ENCODE measurements at regions not wholly inside any gene's neighbourhood (a gene's known extent, or its start where the extent isn't known, plus 50 kb on each side); places are given as distances from the start of the nearest gene placed in this dataset.
"Not testable (repeated sequence)": the region's sequence is repeated elsewhere in the genome, so short reads cannot be mapped to it uniquely, and the experiment has no call there.

- peak; percentile 80 for DNase-seq (ENCODE audit: low read depth)
Measured at GRCh38 chr11:27241311-27242122, 121.5 kb downstream of the CCDC34 start.

- no peak for DNase-seq (ENCODE audit: low read depth)
Measured at GRCh38 chr11:27239305-27239942, 123.6 kb downstream of the CCDC34 start.

DNA sequence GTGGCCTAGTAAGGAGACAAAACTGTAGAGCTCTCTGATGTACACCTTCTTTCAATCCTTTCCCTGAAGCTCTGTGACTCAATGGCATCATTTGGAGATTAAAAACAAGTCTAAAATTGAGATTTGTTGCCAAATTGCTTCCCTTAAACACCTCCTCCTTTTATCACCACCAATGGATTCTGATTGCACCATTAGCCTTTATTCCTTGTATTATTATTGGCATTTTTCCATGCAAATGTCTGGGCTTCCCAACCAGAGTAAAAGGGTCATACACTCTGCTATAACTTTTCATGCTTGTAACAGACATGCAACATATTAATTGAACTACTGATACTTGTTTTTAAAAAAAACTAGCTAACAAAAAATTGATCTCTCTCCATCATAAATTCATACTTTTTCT is 124.2 kb downstream of the CCDC34 start:
- no peak for DNase-seq (ENCODE audit: low read depth)

GRCh38 chr11:27237643-27238042 is 125.4 kb downstream of the CCDC34 start:
- no peak for DNase-seq (ENCODE audit: low read depth)

GRCh38 chr11:27234961-27235360 is 128.1 kb downstream of the CCDC34 start:
- DNase-seq (ENCODE audit: low read depth): no peak

DNA sequence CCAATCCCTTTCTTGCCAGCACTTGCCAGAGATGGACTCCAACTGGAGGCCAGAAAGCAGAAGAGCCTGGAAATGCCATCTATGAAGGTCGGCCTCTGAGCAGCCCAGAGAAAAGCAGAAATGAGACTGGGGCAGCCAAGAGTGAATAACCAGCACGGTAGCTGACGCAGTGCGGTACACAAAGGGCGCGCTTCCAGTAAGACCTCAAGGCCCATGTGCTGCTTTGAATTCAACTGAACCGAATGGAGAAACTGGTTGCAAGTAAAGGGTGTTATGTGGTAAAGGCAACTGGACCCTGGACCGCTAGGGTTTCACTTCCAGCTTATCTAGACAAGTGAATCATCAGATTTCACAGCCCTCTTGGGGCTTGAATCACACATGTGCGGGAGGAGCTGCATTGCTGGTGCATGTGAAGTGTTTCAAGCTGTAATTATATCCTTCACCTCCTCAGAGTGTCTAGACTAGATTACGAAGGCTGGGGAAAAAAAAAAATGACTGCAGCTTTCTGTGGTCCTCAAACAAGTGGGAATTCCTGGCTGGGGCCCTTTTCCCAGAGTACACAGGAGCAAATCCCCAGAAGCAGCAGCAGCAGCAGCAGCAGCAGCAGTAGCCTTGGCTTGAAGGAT is 128.9 kb downstream of the CCDC34 start:
- peak; percentile 95 for DNase-seq (ENCODE audit: low read depth)

GRCh38 chr11:27233654-27234042 is 129.4 kb downstream of the CCDC34 start:
- DNase-seq (ENCODE audit: low read depth): no peak

- no peak for DNase-seq (ENCODE audit: low read depth)
Measured at GRCh38 chr11:27231530-27231929, 131.5 kb downstream of the CCDC34 start.

GRCh38 chr11:27230192-27230572 is 132.8 kb downstream of the CCDC34 start:
- no peak for DNase-seq (ENCODE audit: low read depth)

DNA sequence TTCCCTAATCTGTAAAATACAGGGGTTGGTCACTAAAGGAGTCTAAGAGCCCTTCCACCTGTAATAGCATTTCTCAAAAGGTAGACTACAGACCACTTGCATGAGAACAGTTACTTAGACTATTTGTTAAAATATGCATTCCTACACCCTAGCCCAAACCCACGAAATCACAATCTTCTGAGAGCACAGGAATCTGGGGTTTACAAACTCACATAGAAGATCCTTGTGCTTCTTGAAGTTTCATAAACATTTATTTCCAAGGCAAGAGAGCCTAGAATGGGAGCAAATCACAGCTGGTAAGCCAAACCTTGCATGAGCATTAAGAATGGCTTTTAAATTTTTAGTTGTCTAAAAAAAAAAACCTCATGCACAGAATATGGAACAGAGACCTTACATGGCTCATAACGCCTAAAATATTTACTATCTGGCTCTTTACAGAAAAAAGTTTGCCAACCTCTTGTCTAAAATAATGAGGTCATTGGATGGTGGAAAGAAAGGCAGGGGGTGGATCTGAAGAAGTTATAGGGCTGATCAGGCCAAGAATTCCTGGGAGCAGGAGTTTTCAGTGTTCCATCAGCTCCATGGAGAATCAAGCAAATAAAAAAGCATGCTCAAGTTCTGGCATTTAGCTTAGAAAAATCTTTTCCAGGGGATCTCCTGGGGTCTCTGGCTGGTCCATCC is 133.4 kb downstream of the CCDC34 start:
- no peak for DNase-seq (ENCODE audit: low read depth)

GRCh38 chr11:27228906-27229290 is 134.1 kb downstream of the CCDC34 start:
- no peak for DNase-seq (ENCODE audit: low read depth)

DNA sequence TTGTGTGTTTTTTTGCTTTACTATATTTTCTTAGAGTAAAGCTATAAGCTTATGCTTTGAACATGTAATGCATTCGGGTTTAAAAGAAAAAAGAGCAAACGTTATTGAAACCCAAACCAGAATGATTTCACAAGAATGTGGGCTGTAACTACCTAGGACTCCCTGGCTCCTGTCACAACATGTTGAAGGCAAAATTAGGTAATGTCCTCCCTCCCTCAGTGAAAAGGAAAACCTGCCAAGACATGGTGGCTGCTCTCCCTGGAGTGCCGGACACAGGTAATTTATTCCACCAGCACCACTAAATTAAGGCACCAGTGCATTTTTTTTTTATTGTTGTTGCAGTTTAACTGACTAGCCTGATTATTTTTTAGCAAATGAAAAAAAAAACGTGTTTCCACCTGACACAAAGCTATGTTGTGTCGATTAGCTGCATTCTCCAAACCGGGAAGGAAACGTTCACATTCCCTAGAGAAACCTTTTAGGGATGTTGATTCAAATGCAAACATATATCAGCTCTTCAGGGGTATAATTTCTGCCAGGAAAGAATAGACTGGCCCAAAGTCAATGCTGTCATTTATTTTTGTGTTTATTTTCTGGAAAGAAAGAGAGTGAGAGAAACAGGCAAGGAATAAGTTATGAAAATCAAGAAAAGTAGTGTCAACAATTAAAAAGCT is 134.6 kb downstream of the CCDC34 start:
- no peak for DNase-seq (ENCODE audit: low read depth)

DNA sequence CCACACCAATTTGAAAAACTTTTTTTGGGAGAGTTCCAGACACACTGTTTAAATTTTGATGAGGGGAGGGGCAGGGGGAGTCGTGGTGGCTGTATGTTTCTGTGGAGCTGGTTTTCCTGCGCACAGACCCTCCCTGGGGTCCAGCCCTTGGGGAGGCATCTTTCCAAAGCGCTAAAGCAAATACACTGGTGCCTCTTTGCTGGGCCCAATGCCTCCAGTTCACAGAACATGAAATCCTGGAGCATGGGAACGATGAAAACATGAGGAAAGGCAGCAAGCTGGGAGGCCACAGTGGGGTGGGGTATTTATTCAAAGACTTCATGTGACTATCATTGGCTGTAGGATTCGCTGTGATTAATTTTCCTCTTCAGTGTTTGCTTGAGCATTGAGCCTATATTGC is 135.3 kb downstream of the CCDC34 start:
- no peak for DNase-seq (ENCODE audit: low read depth)

DNA sequence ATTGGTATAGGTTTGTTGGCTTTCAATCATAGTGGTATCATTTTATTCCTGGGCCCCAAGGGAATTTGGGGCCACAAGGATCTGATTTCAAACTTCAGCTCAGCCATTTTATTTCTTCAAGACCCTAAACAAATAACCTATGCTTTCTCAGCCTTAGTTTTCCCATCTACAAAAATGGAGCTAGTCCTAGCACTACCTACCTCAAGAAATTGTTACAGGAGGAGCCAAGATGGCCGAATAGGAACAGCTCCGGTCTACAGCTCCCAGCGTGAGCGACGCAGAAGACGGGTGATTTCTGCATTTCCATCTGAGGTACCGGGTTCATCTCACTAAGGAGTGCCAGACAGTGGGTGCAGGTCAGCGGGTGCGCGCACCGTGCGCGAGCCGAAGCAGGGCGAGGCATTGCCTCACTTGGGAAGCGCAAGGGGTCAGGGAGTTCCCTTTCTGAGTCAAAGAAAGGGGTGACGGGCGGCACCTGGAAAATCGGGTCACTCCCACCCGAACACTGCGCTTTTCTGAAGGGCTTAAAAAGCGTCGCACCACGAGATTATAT is 143.5 kb downstream of the CCDC34 start:
- DNase-seq (ENCODE audit: low read depth): not testable (repeated sequence)

- peak; percentile 93 for DNase-seq (ENCODE audit: low read depth)
Measured at GRCh38 chr11:27218421-27219038, 144.5 kb downstream of the CCDC34 start.

DNA sequence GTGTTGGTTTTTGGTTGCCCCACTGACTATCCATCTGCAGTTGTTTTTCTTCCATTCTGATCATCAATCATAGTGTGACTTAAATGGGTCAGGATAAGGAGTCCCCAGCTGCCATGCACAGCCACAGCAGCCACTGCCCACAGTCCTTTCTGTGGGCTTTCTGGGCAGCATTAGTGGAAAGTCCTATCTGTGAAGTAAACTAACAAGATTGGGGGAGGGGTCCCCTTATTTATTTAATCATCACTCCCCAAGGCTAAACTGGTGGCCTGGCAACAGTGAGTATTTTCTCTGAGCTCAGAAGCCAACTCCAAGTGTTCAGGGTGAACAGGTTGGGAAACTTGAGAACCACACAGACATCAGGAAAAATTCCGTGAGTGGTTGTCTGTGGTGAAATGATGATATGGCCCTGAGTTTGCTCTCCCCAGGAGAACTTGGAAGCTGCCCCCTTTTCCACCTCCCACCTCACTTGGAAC is 145.0 kb downstream of the CCDC34 start:
- peak; percentile 79 for DNase-seq (ENCODE audit: low read depth)

DNA sequence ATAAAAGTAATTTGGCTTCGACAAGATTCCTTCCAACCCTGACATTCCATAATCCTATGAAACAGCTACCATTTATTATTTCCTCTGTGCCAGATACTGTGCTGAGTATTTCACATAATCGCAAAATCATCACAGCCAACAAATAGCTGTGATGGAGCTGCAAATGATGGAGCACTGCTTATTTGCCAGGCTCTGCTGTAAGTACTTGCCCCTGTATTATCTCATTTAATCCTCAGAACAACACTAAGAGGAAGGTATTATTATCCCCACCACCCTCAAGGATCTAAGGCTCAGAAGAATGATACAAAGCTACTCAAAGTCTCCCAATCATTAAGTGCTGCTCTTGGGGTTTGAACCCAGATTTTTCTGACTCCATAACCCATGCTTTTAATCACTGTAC is 145.5 kb downstream of the CCDC34 start:
- no peak for DNase-seq (ENCODE audit: low read depth)

GRCh38 chr11:27216270-27217149 is 146.5 kb downstream of the CCDC34 start:
- no peak for DNase-seq (ENCODE audit: low read depth)

GRCh38 chr11:27215471-27216269 is 147.3 kb downstream of the CCDC34 start:
- DNase-seq (ENCODE audit: low read depth): no peak
